NB4 (cell line): ENCODE measurements at regions not wholly inside any gene's neighbourhood (a gene's known extent, or its start where the extent isn't known, plus 50 kb on each side); places are given as distances from the start of the nearest gene placed in this dataset.

ENCODE experiments used
- DNase-seq: peaks from one replicate; pipeline ENCODE4 v3.0.0; 2010; ENCODE audit warnings: low read depth
- H3K4me3 ChIP-seq: one replicate; pipeline ENCODE4 v1.5.1; 2011; ENCODE audit warnings: mild to moderate bottlenecking, low read depth, low read length, moderate library complexity
- CTCF ChIP-seq: IDR thresholded peaks from one replicate; pipeline ENCODE4 v1.5.1; 2012; ENCODE audit warnings: low read depth, low read length
- MYC ChIP-seq: IDR thresholded peaks from 2 replicates; pipeline ENCODE4 v1.6.1; 2011; ENCODE audit warnings: low read depth, low read length
- POLR2A ChIP-seq: IDR thresholded peaks from 2 replicates; pipeline ENCODE4 v1.6.1; 2011; ENCODE audit warnings: mild to moderate bottlenecking; ENCODE audit not compliant: insufficient read length; ENCODE audit errors: extremely low read depth
- TF ChIP-seq, protein P1 (sequence below): IDR thresholded peaks from 2 replicates; pipeline ENCODE4 v1.6.1; 2011; ENCODE audit warnings: low read depth, low read length

GRCh38 chr11:28615542-28615941 is 507.4 kb downstream of the METTL15 start:
- no peak overlapping the region for H3K4me3 ChIP-seq
- DNase-seq, result no peak
- TF ChIP-seq, protein P1, sequence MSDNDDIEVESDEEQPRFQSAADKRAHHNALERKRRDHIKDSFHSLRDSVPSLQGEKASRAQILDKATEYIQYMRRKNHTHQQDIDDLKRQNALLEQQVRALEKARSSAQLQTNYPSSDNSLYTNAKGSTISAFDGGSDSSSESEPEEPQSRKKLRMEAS, result no peak
- TF ChIP-seq POLR2A (no peak), MYC (no peak), CTCF (no peak)

GRCh38 chr11:28606930-28607329 is 498.7 kb downstream of the METTL15 start:
- H3K4me3 ChIP-seq, result no peak overlapping the region
- TF ChIP-seq MYC (no peak), CTCF (no peak), POLR2A (no peak)
- TF ChIP-seq, protein P1, result no peak
- DNase-seq, result peak; percentile 16

- TF ChIP-seq, protein P1, result no peak
- TF ChIP-seq CTCF, result no peak
- no peak for TF ChIP-seq MYC
- TF ChIP-seq POLR2A, result no peak
- H3K4me3 ChIP-seq, result no peak overlapping the region
- no peak for DNase-seq
These were observed 491.5 kb downstream of the METTL15 start for GRCh38 chr11:28599656-28600055.

DNA sequence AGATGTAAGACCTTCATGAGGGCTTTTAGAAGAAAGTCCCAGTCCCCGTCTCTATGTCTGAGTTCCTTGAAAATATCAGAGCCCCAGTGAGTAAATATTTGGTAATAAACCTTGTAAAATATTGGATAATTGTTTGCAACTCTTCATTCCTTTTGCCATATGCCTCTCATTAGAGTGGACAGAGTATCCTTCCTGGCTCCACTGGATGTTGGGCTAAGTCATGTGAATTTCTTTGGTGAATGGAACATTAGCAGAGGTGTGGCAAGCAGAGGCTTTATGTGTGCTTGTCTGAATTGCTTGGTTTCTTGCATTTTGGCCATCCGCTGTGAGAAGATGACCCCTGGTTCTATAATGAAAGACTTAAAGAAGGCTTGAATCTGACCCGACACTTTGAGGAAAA is 490.3 kb downstream of the METTL15 start:
- TF ChIP-seq MYC, result no peak
- no peak for TF ChIP-seq CTCF
- no peak for TF ChIP-seq POLR2A
- TF ChIP-seq, protein P1, result no peak
- DNase-seq, result no peak
- H3K4me3 ChIP-seq, result no peak overlapping the region

DNA sequence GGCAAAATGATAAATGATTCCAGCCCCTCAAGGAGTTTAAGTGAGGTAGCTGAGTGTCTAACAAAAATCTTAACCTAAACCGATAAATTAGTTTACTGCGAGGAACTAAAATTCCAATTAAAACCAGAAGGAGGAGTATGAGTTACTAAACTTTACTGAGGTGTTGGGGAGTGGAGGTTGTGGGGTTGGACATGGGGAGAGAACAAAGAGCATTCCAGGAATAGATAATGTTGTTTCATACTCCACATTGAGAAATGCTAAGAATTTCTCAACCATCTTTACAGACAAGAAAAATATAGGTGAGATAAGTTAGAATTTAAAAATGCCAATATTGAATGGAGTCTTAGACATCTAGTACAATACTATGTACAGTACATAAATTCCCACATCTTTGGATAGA is 488.6 kb downstream of the METTL15 start:
- H3K4me3 ChIP-seq, result no peak overlapping the region
- DNase-seq, result no peak
- TF ChIP-seq, protein P1, result no peak
- TF ChIP-seq CTCF (no peak), POLR2A (no peak), MYC (no peak)

GRCh38 chr11:28592141-28592540 is 484.0 kb downstream of the METTL15 start:
- H3K4me3 ChIP-seq, result no peak overlapping the region
- DNase-seq, result no peak
- no peak for TF ChIP-seq MYC
- no peak for TF ChIP-seq CTCF
- TF ChIP-seq, protein P1, result no peak
- no peak for TF ChIP-seq POLR2A
